Breast epithelium (tissue), 3 donors: ENCODE measurements at regions not wholly inside any gene's neighbourhood (a gene's known extent, or its start where the extent isn't known, plus 50 kb on each side); places are given as distances from the start of the nearest gene placed in this dataset.

Experiments used
- POLR2A ChIP-seq: fragments of 450-650 bp; IDR thresholded peaks from one replicate; pipeline ENCODE4 v1.6.1; 2016; ENCODE audit warnings: antibody characterized with exemption, mild to moderate bottlenecking, moderate library complexity
- TF ChIP-seq, protein P1 (sequence below), 3 donors: fragments of 450-650 bp; IDR thresholded peaks; one replicate each; pipeline ENCODE4 v1.5.1; 2016 to 2017; ENCODE audit warnings: antibody characterized with exemption in 3 of 3, mild to moderate bottlenecking in 3 of 3, moderate library complexity in 3 of 3

DNA sequence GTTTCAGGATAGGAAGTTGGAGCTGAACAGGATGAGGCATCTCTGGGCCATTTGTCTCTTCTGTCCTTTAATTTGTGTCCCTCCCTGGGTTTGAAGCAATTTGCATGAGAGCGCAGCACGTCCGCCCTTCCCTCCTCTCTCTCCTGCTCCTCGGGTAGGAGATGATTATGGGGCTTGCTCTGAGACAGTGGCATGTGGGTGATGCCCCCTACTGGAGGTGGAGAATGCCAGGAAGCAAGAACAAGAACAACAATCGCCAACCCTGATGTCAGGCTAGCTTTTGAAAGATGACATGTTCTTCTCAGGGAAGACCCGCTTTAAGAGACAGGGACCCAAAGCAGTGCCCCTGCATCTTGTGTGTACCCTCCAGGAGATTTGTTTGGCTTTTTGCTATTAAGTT lies 63.9 kb upstream of the LOXL4 start:
- TF ChIP-seq, protein P1, sequence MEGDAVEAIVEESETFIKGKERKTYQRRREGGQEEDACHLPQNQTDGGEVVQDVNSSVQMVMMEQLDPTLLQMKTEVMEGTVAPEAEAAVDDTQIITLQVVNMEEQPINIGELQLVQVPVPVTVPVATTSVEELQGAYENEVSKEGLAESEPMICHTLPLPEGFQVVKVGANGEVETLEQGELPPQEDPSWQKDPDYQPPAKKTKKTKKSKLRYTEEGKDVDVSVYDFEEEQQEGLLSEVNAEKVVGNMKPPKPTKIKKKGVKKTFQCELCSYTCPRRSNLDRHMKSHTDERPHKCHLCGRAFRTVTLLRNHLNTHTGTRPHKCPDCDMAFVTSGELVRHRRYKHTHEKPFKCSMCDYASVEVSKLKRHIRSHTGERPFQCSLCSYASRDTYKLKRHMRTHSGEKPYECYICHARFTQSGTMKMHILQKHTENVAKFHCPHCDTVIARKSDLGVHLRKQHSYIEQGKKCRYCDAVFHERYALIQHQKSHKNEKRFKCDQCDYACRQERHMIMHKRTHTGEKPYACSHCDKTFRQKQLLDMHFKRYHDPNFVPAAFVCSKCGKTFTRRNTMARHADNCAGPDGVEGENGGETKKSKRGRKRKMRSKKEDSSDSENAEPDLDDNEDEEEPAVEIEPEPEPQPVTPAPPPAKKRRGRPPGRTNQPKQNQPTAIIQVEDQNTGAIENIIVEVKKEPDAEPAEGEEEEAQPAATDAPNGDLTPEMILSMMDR (IDR thresholded peaks at IDR 0.05): no peak
- no peak for TF ChIP-seq POLR2A
